Body of pancreas (tissue), 4 donors: ENCODE measurements at regions not wholly inside any gene's neighbourhood (a gene's known extent, or its start where the extent isn't known, plus 50 kb on each side); places are given as distances from the start of the nearest gene placed in this dataset.

Experiments used
- CTCF ChIP-seq, 7 experiments: fragments of 450-650 bp in 4 of 7; fragments of 200-600 bp in 3 of 7; sonication (generic) in 3 of 7; IDR thresholded peaks; one replicate each; pipeline ENCODE4 v1.5.1; 2016 to 2019; ENCODE audit warnings: antibody characterized with exemption in 7 of 7
- POLR2A ChIP-seq, 3 donors: fragments of 450-650 bp; IDR thresholded peaks; one replicate each; pipeline ENCODE4 v1.6.1; 2016; ENCODE audit warnings: antibody characterized with exemption in 3 of 3, mild to moderate bottlenecking in 2 of 3

DNA sequence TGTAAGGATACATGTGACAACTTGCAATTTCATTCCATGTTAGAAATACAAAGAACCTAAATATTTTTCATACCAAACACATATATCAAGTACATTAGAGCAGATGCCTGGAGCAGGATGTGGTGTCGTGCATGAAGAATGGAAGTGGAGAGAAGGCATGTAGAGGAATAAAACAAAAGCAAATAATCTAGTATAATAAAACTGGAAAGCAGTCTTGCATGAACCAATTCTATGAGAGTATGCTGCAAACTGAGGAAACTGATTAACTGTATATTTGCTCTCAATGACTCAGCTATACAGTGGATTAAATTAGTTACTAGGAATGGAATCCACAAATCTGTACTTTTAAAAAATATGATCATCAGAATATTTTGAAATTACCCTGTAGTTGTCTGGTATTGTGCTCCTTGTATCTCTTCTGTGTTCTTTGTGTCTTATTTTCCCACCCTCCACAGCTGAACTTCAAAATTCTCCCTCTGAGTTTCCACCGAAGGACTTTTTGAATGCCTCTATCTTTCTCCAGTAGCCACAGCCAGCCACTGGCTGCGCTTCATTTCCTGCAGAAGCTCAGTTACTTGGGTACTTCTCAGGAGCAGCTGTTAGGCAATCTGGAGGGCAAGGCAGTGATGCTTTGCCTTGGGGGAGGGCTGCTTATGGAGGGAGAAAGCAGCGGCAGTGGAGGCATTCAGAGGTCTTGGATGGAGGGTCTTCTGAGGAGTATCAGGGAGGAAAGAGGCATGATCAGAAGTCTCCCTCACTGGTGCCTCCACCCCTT, 608.0 kb downstream of the BRINP1 start:
- no peak for TF ChIP-seq CTCF (IDR thresholded peaks at IDR 0.05)
- TF ChIP-seq POLR2A (IDR thresholded peaks at IDR 0.05): no peak
